Activated CD8-positive, alpha-beta T cell treated with anti-CD3 and anti-CD28 coated beads for 36 hours (primary cell): ENCODE measurements at regions not wholly inside any gene's neighbourhood (a gene's known extent, or its start where the extent isn't known, plus 50 kb on each side); places are given as distances from the start of the nearest gene placed in this dataset.

Experiments
- ATAC-seq: fragments of 200-7000 bp; cut with Tn5 transposase; one replicate; pipeline ENCODE4 v1.10.0; 2021; ENCODE audit warnings: mild to moderate bottlenecking, moderate library complexity
- CTCF ChIA-PET: fragments of 350-600 bp; sonication (Branson Sonifier 250); formaldehyde crosslinking; loops from one replicate; lab custom pipeline; 2021; ENCODE audit warnings: antibody characterized with exemption; lab: Charles Lee
- POLR2A ChIA-PET: fragments of 350-600 bp; sonication (Branson Sonifier 250); formaldehyde crosslinking; loops from one replicate; lab custom pipeline; 2021; ENCODE audit warnings: antibody characterized with exemption; lab: Charles Lee
- DNase-seq: peaks from one replicate; pipeline ENCODE4 v3.0.0-alpha.2; 2020
- H3K27ac Mint-ChIP-seq: one replicate; pipeline ENCODE4 v1.8.0; 2021; ENCODE audit warnings: mild to moderate bottlenecking, mixed read lengths
- H3K27me3 Mint-ChIP-seq: one replicate; pipeline ENCODE4 v1.8.0; 2021; ENCODE audit warnings: mixed read lengths
- H3K36me3 Mint-ChIP-seq: one replicate; pipeline ENCODE4 v1.8.0; 2021; ENCODE audit warnings: low read depth, mixed read lengths
- H3K4me1 Mint-ChIP-seq: one replicate; pipeline ENCODE4 v1.8.0; 2021; ENCODE audit warnings: low read depth, mixed read lengths
- H3K4me3 Mint-ChIP-seq: one replicate; pipeline ENCODE4 v1.8.0; 2021; ENCODE audit warnings: mild to moderate bottlenecking, moderate library complexity, mixed read lengths
- H3K9me3 Mint-ChIP-seq: one replicate; pipeline ENCODE4 v1.8.0; 2021; ENCODE audit warnings: mixed read lengths
- CTCF ChIP-seq: fragments of 200-600 bp; IDR thresholded peaks from one replicate; pipeline ENCODE4 v1.8.0; 2022; ENCODE audit warnings: antibody characterized with exemption, mild to moderate bottlenecking
- intact Hi-C: fragments of 100-400 bp; cut with micrococcal nuclease; formaldehyde crosslinking; loops from one replicate; pipeline ENCODE4 v1.10.0; 2022

DNA sequence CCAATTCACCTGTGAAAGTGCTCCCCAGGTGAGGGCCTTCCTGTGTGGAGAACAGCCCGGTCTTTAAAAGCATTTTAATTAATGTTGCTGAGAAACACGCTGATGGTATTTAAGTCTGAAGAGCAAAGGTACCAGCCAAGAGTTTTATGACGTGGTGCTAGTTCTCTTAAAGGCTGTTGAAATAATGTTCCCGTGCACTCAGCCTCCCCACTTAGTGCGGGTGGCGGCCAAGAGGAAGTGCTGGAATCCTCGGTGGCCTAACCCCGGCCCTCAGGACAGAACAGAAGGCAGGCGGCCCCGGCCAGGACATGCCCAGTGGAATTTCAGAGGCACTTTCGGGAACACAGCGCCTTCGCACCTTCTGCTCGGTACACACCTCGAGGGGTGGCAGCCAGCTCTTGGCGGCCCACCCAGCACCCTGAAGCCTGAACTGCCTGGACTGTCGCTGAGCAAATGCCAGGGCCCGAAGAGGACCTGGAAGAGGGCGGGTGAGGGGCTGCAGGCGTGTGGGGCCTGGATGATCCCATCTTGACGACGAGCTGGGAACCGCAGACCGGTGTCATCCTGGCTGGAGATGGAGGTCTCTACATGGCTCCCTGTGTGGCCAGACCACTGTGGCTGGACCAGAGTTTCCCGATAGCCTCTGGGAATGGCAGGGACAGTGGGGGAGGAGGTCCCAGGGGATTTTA is 142.9 kb downstream of the ASB1 start:
- Mint-ChIP-seq H3K9me3 (no peaks in the 10 kb centered on the region), H3K27me3 (no peaks in the 10 kb centered on the region), H3K4me3 (no peak overlapping the region), H3K27ac (no peak overlapping the region), H3K36me3 (no peaks in the 10 kb centered on the region), H3K4me1 (no peaks in the 10 kb centered on the region)
- no peak for TF ChIP-seq CTCF
- DNase-seq (no peak), ATAC-seq (no peak)
- intact Hi-C loops, result no loop called here
- CTCF ChIA-PET, result no interaction called here
- POLR2A ChIA-PET, result interaction anchor here (0.7 kb wide), 1 partner anchor 797 kb away, joined by 3 read pairs; no protein-coding TSS in a partner anchor

- no peak for TF ChIP-seq CTCF
- intact Hi-C loops, result no loop called here
- DNase-seq (no peak), ATAC-seq (no peak)
- H3K27me3 Mint-ChIP-seq, result no peaks in the 10 kb centered on the region
- H3K27ac Mint-ChIP-seq, result no peak overlapping the region
- ChIA-PET CTCF (no interaction called here), POLR2A (interaction anchor here (0.7 kb wide), 1 partner anchor 797 kb away, joined by 3 read pairs; no protein-coding TSS in a partner anchor)
- H3K9me3 Mint-ChIP-seq, result no peaks in the 10 kb centered on the region
- no peaks in the 10 kb centered on the region for H3K36me3 Mint-ChIP-seq
- H3K4me3 Mint-ChIP-seq, result no peak overlapping the region
- H3K4me1 Mint-ChIP-seq, result no peaks in the 10 kb centered on the region
Observed at GRCh38 chr2:238570391-238570790, 143.7 kb downstream of the ASB1 start.

- Mint-ChIP-seq H3K9me3 (no peaks in the 10 kb centered on the region), H3K27me3 (no peaks in the 10 kb centered on the region), H3K27ac (no peak overlapping the region), H3K36me3 (no peaks in the 10 kb centered on the region), H3K4me1 (no peaks in the 10 kb centered on the region), H3K4me3 (no peak overlapping the region)
- no peak for DNase-seq
- no peak for TF ChIP-seq CTCF
- POLR2A ChIA-PET, result no interaction called here
- ATAC-seq, result no peak
- intact Hi-C loops, result no loop called here
- CTCF ChIA-PET, result no interaction called here
Observed at GRCh38 chr2:238570926-238571325, 144.2 kb downstream of the ASB1 start.

DNA sequence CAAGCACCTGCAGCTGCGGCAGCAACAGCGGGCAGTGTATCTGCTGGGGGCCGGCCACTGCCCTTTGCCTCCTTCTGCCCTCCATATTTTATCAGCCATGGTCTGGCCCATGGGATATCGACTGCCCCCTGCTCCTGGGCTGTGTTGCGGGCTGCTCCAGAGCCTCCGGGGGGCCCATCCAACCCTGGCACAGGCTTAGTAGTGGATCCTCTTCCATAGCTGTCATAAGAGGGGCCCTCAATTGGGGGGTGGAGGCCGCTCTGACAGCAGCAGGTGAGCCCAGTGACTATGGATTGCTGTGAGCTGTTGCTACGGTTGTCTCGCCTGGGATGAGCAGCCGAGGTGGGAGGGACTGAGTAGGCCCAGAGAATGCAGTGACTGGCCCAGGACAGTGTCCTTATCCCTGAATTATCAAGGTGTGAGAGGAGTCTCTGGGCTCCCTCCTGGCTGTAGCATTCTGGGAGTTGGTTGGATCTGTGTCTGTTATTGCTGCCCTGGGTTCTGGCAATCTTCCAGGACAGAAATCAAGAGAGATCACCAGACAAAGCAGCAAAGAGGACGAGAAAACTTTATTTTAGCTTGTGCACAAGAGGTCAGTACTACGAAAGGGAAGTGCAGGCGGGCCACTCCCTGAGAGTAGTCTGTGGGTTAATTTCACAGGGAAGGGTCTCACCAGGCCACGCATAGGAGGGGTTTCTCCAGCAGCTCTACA is 145.1 kb downstream of the ASB1 start:
- no peaks in the 10 kb centered on the region for H3K9me3 Mint-ChIP-seq
- H3K36me3 Mint-ChIP-seq, result no peaks in the 10 kb centered on the region
- DNase-seq (no peak), ATAC-seq (no peak)
- no peaks in the 10 kb centered on the region for H3K4me1 Mint-ChIP-seq
- H3K27me3 Mint-ChIP-seq, result no peaks in the 10 kb centered on the region
- POLR2A ChIA-PET, result interaction anchor here (0.6 kb wide), 1 partner anchor 940 kb away, joined by 3 read pairs; no protein-coding TSS in a partner anchor
- no peak overlapping the region for H3K27ac Mint-ChIP-seq
- CTCF ChIA-PET, result interaction anchor here (0.9 to 1.0 kb wide), 2 partner anchors 15 to 201 kb away, joined by 3 read pairs; no protein-coding TSS in a partner anchor
- no peak overlapping the region for H3K4me3 Mint-ChIP-seq
- no peak for TF ChIP-seq CTCF
- intact Hi-C loops, result no loop called here
